ENCODE measurements at regions not wholly inside any gene's neighbourhood (a gene's known extent, or its start where the extent isn't known, plus 50 kb on each side); places are given as distances from the start of the nearest gene placed in this dataset.

GRCh38 chr21:27110956-27111355 is 144.1 kb upstream of the ADAMTS5 start:
- peak overlapping the region; percentile 29 for H3K4me2 ChIP-seq
- TF ChIP-seq Cebpa-rat (IDR thresholded peaks at IDR 0.05), result no peak

DNA sequence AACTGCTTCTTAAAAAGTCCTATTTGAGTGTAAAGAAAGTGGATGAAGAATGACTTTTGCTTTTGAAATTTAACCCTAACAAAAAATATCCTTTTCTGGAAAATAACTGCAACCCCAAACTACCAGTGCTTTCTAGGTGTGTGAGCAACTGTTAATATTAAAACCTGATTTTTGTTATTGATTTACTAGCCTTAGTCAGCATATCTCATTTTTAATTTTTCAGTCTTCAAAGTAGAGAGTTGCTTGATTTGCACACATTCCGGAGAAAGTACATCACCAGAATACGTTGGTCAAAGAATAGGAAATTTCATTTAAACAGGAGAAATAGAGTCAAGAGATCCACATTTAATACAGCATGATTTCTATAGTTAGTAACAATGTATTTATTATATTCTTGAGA is 141.8 kb upstream of the ADAMTS5 start:
- no peak overlapping the region for H3K4me2 ChIP-seq
- no peak overlapping the region for H3K4me3 ChIP-seq
- H3K27me3 ChIP-seq, result no peaks in the 10 kb centered on the region

More at GRCh38 chr21:27110956-27111355, 144.1 kb upstream of the ADAMTS5 start:
- Histone ChIP-seq H3K9ac (no peak overlapping the region), H3K27ac (no peak overlapping the region), H4K20me1 (no peaks in the 10 kb centered on the region), H3K4me1 (peaks cover 40% of the 10 kb centered on the region), H3K36me3 (no peaks in the 10 kb centered on the region), H3K9me3 (no peaks in the 10 kb centered on the region), H3K4me3 (no peak overlapping the region), H3K27me3 (no peaks in the 10 kb centered on the region)

GRCh38 chr21:27108228-27108627 is 141.3 kb upstream of the ADAMTS5 start:
- Histone ChIP-seq H3K27me3 (no peaks in the 10 kb centered on the region), H3K9me3 (no peaks in the 10 kb centered on the region), H3K9ac (no peak overlapping the region), H3K4me3 (no peak overlapping the region), H3K36me3 (no peaks in the 10 kb centered on the region), H3K4me1 (peaks cover 48% of the 10 kb centered on the region), H3K4me2 (no peak overlapping the region; the same call in 1 of the 2 replicates), H4K20me1 (no peaks in the 10 kb centered on the region), H3K27ac (no peak overlapping the region)
- no peak for TF ChIP-seq Cebpa-rat (IDR thresholded peaks at IDR 0.05)

More for the DNA sequence above, 141.8 kb upstream of the ADAMTS5 start:
- Histone ChIP-seq H3K9me3 (no peaks in the 10 kb centered on the region), H4K20me1 (no peaks in the 10 kb centered on the region), H3K27ac (no peak overlapping the region), H3K9ac (no peak overlapping the region), H3K4me1 (peaks cover 48% of the 10 kb centered on the region), H3K36me3 (no peaks in the 10 kb centered on the region)
- TF ChIP-seq Cebpa-rat (IDR thresholded peaks at IDR 0.05), result no peak

- Histone ChIP-seq H4K20me1 (no peaks in the 10 kb centered on the region), H3K27me3 (no peaks in the 10 kb centered on the region), H3K9ac (no peak overlapping the region), H3K4me3 (no peak overlapping the region), H3K4me2 (no peak overlapping the region), H3K4me1 (peaks cover 24% of the 10 kb centered on the region; the same call in 1 of the 2 replicates), H3K36me3 (no peaks in the 10 kb centered on the region), H3K27ac (no peak overlapping the region), H3K9me3 (no peaks in the 10 kb centered on the region; the same call in 1 of the 2 replicates)
- no peak for TF ChIP-seq Cebpa-rat (IDR thresholded peaks at IDR 0.05)
These were observed 138.1 kb upstream of the ADAMTS5 start for GRCh38 chr21:27104846-27105431.

- no peak overlapping the region for H3K4me2 ChIP-seq
- peaks cover 24% of the 10 kb centered on the region; the same call in 1 of the 2 replicates for H3K4me1 ChIP-seq
- TF ChIP-seq Cebpa-rat (IDR thresholded peaks at IDR 0.05), result no peak
- no peaks in the 10 kb centered on the region for H4K20me1 ChIP-seq
- H3K27ac ChIP-seq, result no peak overlapping the region
- no peaks in the 10 kb centered on the region for H3K27me3 ChIP-seq
- H3K9ac ChIP-seq, result no peak overlapping the region
- H3K4me3 ChIP-seq, result no peak overlapping the region
- H3K9me3 ChIP-seq, result peaks cover 4% of the 10 kb centered on the region; the same call in 1 of the 2 replicates
- H3K36me3 ChIP-seq, result no peaks in the 10 kb centered on the region
These were observed 136.9 kb upstream of the ADAMTS5 start for GRCh38 chr21:27103768-27104167.

- Histone ChIP-seq H4K20me1 (no peaks in the 10 kb centered on the region), H3K4me3 (no peak overlapping the region), H3K36me3 (no peaks in the 10 kb centered on the region), H3K9ac (no peak overlapping the region), H3K9me3 (peaks cover 4% of the 10 kb centered on the region; the same call in 1 of the 2 replicates), H3K4me2 (no peak overlapping the region), H3K27ac (no peak overlapping the region), H3K27me3 (no peaks in the 10 kb centered on the region), H3K4me1 (peaks cover 8% of the 10 kb centered on the region; the same call in 1 of the 2 replicates)
- TF ChIP-seq Cebpa-rat (IDR thresholded peaks at IDR 0.05), result no peak
These were observed 134.6 kb upstream of the ADAMTS5 start for GRCh38 chr21:27101523-27101922.

DNA sequence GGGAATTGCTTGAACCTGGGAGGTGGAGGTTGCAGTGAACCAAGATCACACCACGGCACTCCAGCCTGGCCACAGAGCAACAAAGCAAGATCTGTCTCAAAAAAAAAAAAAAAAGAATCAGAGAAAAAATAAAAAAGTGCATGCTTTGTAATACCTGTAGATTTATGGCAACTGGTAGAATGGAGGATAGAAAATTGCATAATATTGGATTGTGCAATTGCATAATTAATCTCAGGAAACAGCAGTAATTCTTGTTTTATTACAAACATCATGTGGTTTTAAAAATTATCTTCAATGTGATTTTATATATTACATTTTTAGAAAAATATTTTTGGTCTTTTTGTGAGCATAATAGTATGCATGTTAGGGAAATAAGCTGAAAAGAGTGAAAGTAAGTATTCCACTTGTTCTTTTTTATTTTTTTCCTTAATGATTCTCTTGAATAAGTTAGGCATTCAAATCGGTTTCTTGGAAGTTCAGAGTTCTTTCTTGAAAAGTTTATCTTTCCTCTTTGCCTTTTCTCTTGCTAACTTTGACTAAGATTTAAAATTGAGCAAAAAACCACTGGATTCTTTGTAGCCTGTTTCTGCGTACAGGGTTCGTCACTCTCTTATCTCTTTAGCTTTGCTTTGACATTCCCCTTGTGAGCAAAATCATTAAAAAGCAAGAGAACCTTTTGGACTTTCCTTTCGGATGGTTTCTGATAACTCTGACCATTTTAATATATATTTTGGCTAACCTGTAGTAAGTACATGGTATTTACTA is 127.5 kb upstream of the ADAMTS5 start:
- no peak overlapping the region for H3K9ac ChIP-seq

DNA sequence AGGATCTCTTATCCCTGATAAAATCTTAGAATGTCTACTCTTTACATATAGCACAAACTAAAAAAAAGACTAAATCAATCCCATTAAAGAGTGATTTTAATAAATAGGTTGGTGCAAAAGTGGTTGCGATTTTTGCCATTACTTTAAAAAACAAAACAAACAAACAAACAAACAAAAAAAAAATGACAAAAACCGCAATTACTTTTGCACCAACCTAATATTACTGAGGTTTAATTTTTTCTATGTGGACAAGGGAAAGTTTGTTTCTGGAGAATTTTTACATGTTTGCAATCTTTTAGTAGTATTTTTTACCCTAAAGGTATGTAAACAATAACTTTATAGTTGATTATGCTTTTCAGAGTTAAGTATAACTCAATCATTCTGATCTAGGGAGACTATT is 119.7 kb upstream of the ADAMTS5 start:
- no peaks in the 10 kb centered on the region for H3K36me3 ChIP-seq
- H3K27ac ChIP-seq, result no peak overlapping the region
- TF ChIP-seq Cebpa-rat (IDR thresholded peaks at IDR 0.05), result no peak
- H3K4me1 ChIP-seq, result no peaks in the 10 kb centered on the region
- no peak overlapping the region for H3K9ac ChIP-seq
- no peak overlapping the region for H3K4me2 ChIP-seq
- no peaks in the 10 kb centered on the region for H3K27me3 ChIP-seq
- H3K9me3 ChIP-seq, result no peaks in the 10 kb centered on the region
- H4K20me1 ChIP-seq, result no peaks in the 10 kb centered on the region
- no peak overlapping the region for H3K4me3 ChIP-seq

More for the DNA sequence above, 127.5 kb upstream of the ADAMTS5 start:
- Histone ChIP-seq H4K20me1 (no peaks in the 10 kb centered on the region), H3K27me3 (no peaks in the 10 kb centered on the region), H3K4me2 (no peak overlapping the region), H3K4me1 (no peaks in the 10 kb centered on the region), H3K27ac (no peak overlapping the region), H3K36me3 (no peaks in the 10 kb centered on the region), H3K9me3 (peaks cover 3% of the 10 kb centered on the region; the same call in 1 of the 2 replicates), H3K4me3 (no peak overlapping the region)
- no peak for TF ChIP-seq Cebpa-rat (IDR thresholded peaks at IDR 0.05)

DNA sequence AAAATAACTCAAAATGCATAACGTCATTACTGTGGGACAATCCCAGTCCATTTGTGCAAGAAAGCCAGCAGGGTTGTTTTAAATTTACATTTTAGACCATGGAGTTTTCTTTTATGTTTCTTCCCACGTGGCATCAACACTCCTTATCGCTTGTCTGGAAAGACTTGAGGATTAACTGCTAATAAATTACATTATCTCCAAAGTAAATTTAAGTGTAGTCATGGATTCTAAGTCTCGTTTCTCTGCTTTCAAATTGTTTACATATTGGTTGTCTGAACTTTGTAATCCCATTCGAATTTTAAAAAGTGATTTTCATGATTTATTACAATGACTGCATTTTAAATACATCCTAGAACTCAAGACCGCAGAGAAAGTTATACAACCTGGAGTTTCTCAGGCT is 119.3 kb upstream of the ADAMTS5 start:
- Histone ChIP-seq H3K9me3 (no peaks in the 10 kb centered on the region), H3K9ac (no peak overlapping the region), H3K4me2 (no peak overlapping the region), H3K36me3 (no peaks in the 10 kb centered on the region), H3K4me1 (no peaks in the 10 kb centered on the region), H4K20me1 (no peaks in the 10 kb centered on the region), H3K27me3 (no peaks in the 10 kb centered on the region), H3K4me3 (no peak overlapping the region), H3K27ac (no peak overlapping the region)
- TF ChIP-seq Cebpa-rat (IDR thresholded peaks at IDR 0.05), result no peak

GRCh38 chr21:27085387-27085786 is 118.5 kb upstream of the ADAMTS5 start:
- H3K4me1 ChIP-seq, result no peaks in the 10 kb centered on the region
- no peak overlapping the region for H3K4me2 ChIP-seq
- H3K9me3 ChIP-seq, result no peaks in the 10 kb centered on the region
- no peaks in the 10 kb centered on the region for H3K36me3 ChIP-seq
- TF ChIP-seq Cebpa-rat (IDR thresholded peaks at IDR 0.05), result no peak
- H3K4me3 ChIP-seq, result no peak overlapping the region
- no peaks in the 10 kb centered on the region for H3K27me3 ChIP-seq
- no peaks in the 10 kb centered on the region for H4K20me1 ChIP-seq
- H3K27ac ChIP-seq, result no peak overlapping the region
- no peak overlapping the region for H3K9ac ChIP-seq

All from BLaER1 (cell line).